ENCODE measurements at regions not wholly inside any gene's neighbourhood (a gene's known extent, or its start where the extent isn't known, plus 50 kb on each side); places are given as distances from the start of the nearest gene placed in this dataset.

DNA sequence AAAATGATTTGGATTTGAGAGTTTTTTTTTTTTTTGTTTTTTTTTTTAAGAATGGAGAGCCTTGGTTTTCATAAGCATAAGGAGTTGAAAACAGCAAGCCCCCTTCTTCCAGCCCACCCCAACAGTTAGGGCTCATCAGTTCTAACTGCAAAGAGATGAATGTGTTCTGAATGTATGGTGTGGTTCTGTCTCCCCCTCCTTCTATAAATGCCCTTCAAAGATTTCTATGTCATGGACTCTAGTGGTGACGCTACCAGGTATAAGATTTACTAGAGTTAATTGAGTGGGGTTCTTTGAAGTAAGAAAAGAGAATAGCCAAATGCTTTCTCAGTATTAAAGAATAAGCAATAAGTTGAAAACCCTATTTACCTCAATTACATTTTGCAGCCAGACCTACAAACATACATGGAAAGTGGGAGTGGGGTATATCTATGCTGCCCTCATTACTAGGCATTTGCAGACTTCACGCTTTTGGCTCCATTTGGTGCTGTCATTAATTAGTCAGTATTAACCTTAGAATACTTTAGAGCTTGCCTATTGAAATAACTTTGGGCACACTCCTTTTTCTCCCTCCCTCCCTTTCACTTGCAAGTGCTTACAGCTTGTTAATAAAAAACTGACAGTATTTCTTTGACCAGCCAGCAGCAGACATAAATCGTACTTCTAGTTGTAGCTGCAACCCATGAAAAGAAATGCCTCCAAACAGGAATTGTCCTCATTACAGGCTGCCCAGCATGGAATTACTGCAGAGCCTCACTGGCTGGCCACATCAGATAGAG, 667.2 kb upstream of the ZNF608 start:
- no peak overlapping the region for H3K27ac Mint-ChIP-seq
- H3K27ac ChIP-seq (ENCODE audit: low read length), result no peak overlapping the region
- H3K9me3 Mint-ChIP-seq, result no peaks in the 10 kb centered on the region
- H3K27me3 ChIP-seq (ENCODE audit: control insufficient read depth, insufficient read depth, low read length), result no peaks in the 10 kb centered on the region
- peaks cover 3% of the 10 kb centered on the region for H3K4me1 ChIP-seq (ENCODE audit: control insufficient read depth, insufficient read depth, low read length)
- DNase-seq, result no peak
- no peak for ATAC-seq
- H3K27me3 Mint-ChIP-seq (ENCODE audit: low read depth in 2 of 2), result no peaks in the 10 kb centered on the region
- TF ChIP-seq, protein P1, sequence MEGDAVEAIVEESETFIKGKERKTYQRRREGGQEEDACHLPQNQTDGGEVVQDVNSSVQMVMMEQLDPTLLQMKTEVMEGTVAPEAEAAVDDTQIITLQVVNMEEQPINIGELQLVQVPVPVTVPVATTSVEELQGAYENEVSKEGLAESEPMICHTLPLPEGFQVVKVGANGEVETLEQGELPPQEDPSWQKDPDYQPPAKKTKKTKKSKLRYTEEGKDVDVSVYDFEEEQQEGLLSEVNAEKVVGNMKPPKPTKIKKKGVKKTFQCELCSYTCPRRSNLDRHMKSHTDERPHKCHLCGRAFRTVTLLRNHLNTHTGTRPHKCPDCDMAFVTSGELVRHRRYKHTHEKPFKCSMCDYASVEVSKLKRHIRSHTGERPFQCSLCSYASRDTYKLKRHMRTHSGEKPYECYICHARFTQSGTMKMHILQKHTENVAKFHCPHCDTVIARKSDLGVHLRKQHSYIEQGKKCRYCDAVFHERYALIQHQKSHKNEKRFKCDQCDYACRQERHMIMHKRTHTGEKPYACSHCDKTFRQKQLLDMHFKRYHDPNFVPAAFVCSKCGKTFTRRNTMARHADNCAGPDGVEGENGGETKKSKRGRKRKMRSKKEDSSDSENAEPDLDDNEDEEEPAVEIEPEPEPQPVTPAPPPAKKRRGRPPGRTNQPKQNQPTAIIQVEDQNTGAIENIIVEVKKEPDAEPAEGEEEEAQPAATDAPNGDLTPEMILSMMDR (IDR thresholded peaks at IDR 0.05), result no peak
- H3K36me3 Mint-ChIP-seq, result no peaks in the 10 kb centered on the region
- H3K9me3 ChIP-seq (ENCODE audit: control insufficient read depth, insufficient read depth, low read length), result no peaks in the 10 kb centered on the region
- no peak overlapping the region for H3K4me3 Mint-ChIP-seq
- WGBS (ENCODE audit: insufficient coverage), result 86% methylated on average over 2 of the region's 3 CpGs
- H3K4me3 ChIP-seq (ENCODE audit: low read length), result no peak overlapping the region
- H3K4me1 Mint-ChIP-seq, result peaks cover 4 to 12% of the 10 kb centered on the region in 2 donors
- intact Hi-C loops (cut with micrococcal nuclease), result no loop called here
- no peaks in the 10 kb centered on the region for H3K36me3 ChIP-seq (ENCODE audit: control insufficient read depth, insufficient read depth, low read length)

DNA sequence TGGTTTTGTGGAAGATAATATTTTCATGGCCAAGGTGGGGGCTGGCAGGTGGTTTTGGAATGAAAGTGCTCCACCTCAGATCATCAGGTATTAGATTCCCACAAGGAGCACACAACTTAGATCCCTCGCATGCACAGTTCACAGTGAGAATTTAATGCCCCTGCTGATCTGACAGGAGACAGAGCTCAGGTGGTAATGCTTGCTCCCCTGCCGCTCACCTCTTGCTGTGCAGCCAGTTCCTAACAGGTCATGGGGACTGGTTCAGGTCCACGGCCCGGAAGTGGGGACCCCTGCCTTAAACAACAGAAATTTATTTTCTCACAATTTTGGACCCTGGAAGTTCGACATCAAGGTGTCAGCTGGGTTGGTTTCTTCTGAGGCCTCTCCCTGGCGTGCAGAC, 668.7 kb upstream of the ZNF608 start:
- TF ChIP-seq, protein P1 (IDR thresholded peaks at IDR 0.05), result no peak
- Mint-ChIP-seq H3K9me3 (no peaks in the 10 kb centered on the region), H3K36me3 (no peaks in the 10 kb centered on the region), H3K27ac (no peak overlapping the region), H3K27me3 (ENCODE audit: low read depth in 2 of 2) (no peaks in the 10 kb centered on the region), H3K4me3 (no peak overlapping the region), H3K4me1 (peaks cover 0 to 9% of the 10 kb centered on the region in 2 donors)
- DNase-seq (no peak), ATAC-seq (no peak)
- Histone ChIP-seq H3K27ac (ENCODE audit: low read length) (no peak overlapping the region), H3K9me3 (ENCODE audit: control insufficient read depth, insufficient read depth, low read length) (no peaks in the 10 kb centered on the region), H3K36me3 (ENCODE audit: control insufficient read depth, insufficient read depth, low read length) (no peaks in the 10 kb centered on the region), H3K4me3 (ENCODE audit: low read length) (no peak overlapping the region), H3K4me1 (ENCODE audit: control insufficient read depth, insufficient read depth, low read length) (peaks cover 3% of the 10 kb centered on the region), H3K27me3 (ENCODE audit: control insufficient read depth, insufficient read depth, low read length) (no peaks in the 10 kb centered on the region)
- intact Hi-C loops (cut with micrococcal nuclease), result no loop called here
- 91% methylated on average over 6 of the region's 6 CpGs for WGBS (ENCODE audit: insufficient coverage)

DNA sequence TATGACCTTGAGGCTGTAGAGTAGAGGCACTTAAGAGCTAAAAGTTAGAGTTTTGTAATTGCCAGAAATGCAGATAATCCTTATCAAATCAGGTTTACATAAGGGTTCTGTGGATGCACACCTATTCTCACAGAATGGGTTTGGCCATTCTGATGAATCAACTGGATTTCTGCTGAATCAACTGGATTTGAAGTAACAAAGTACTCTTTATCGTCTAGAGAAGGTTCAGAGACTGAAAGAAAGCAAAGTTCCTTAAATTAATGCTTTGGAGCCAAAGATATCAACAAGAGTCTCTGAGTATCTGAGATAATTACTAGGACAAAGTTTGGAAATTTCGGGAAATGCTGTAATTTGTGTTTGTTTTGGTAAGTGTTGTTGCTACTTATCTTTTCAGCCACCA, 669.6 kb upstream of the ZNF608 start:
- H3K4me3 ChIP-seq (ENCODE audit: low read length), result no peak overlapping the region

More for the DNA sequence above, 669.6 kb upstream of the ZNF608 start:
- H3K27ac ChIP-seq (ENCODE audit: low read length), result no peak overlapping the region
- Mint-ChIP-seq H3K27ac (no peak overlapping the region), H3K27me3 (ENCODE audit: low read depth in 2 of 2) (no peaks in the 10 kb centered on the region), H3K4me3 (no peak overlapping the region), H3K36me3 (no peaks in the 10 kb centered on the region), H3K9me3 (no peaks in the 10 kb centered on the region), H3K4me1 (peaks cover 0 to 9% of the 10 kb centered on the region in 2 donors)
- H3K36me3 ChIP-seq (ENCODE audit: control insufficient read depth, insufficient read depth, low read length), result no peaks in the 10 kb centered on the region
- peaks cover 3% of the 10 kb centered on the region for H3K4me1 ChIP-seq (ENCODE audit: control insufficient read depth, insufficient read depth, low read length)
- DNase-seq (no peak), ATAC-seq (no peak)
- H3K9me3 ChIP-seq (ENCODE audit: control insufficient read depth, insufficient read depth, low read length), result no peaks in the 10 kb centered on the region
- 80% methylated on average over 2 of the region's 2 CpGs for WGBS (ENCODE audit: insufficient coverage)
- intact Hi-C loops (cut with micrococcal nuclease), result no loop called here
- TF ChIP-seq, protein P1 (IDR thresholded peaks at IDR 0.05), result no peak
- no peaks in the 10 kb centered on the region for H3K27me3 ChIP-seq (ENCODE audit: control insufficient read depth, insufficient read depth, low read length)

Data from natural killer cell (primary cell).